ENCODE measurements at regions not wholly inside any gene's neighbourhood (a gene's known extent, or its start where the extent isn't known, plus 50 kb on each side); places are given as distances from the start of the nearest gene placed in this dataset.

- no peak overlapping the region for H3K27ac ChIP-seq
- H3K36me3 ChIP-seq, result no peaks in the 10 kb centered on the region
- H3K4me1 ChIP-seq, result no peaks in the 10 kb centered on the region
- no peaks in the 10 kb centered on the region for H3K27me3 ChIP-seq
- intact Hi-C loops (cut with DNase I; ENCODE audit: low total_unique reads), result no loop called here
- no peak overlapping the region for H3K4me3 ChIP-seq
- no peaks in the 10 kb centered on the region for H3K9me3 ChIP-seq
- DNase-seq (ENCODE audit: low spot score in 2 of 2), result no peak
- no peak for TF ChIP-seq POLR2A (IDR thresholded peaks at IDR 0.05)
Measured at GRCh38 chr16:76943921-76944320, 247.1 kb upstream of the MON1B start.

GRCh38 chr16:76946879-76947278, 244.1 kb upstream of the MON1B start:
- Histone ChIP-seq H3K36me3 (no peaks in the 10 kb centered on the region), H3K27ac (no peak overlapping the region), H3K9me3 (peaks cover 0 to 4% of the 10 kb centered on the region in 2 donors), H3K27me3 (no peaks in the 10 kb centered on the region), H3K4me3 (no peak overlapping the region), H3K4me1 (no peaks in the 10 kb centered on the region)
- intact Hi-C loops (cut with DNase I; ENCODE audit: low total_unique reads), result no loop called here
- TF ChIP-seq POLR2A (IDR thresholded peaks at IDR 0.05) (no peak), POLR2AphosphoS5 (IDR thresholded peaks at IDR 0.05) (no peak), CTCF (IDR thresholded peaks at IDR 0.05) (no peak)
- DNase-seq (ENCODE audit: low spot score in 2 of 2), result no peak

- no peaks in the 10 kb centered on the region for H3K4me1 ChIP-seq
- H3K4me3 ChIP-seq, result no peak overlapping the region
- H3K27me3 ChIP-seq, result no peaks in the 10 kb centered on the region
- H3K9me3 ChIP-seq, result peaks cover 0 to 4% of the 10 kb centered on the region in 2 donors
- H3K27ac ChIP-seq, result no peak overlapping the region
- TF ChIP-seq POLR2A (IDR thresholded peaks at IDR 0.05) (no peak), POLR2AphosphoS5 (IDR thresholded peaks at IDR 0.05) (no peak), CTCF (IDR thresholded peaks at IDR 0.05) (no peak)
- DNase-seq (ENCODE audit: low spot score in 2 of 2), result no peak
- H3K36me3 ChIP-seq, result no peaks in the 10 kb centered on the region
- intact Hi-C loops (cut with DNase I; ENCODE audit: low total_unique reads), result no loop called here
Measured at GRCh38 chr16:76947749-76948148, 243.2 kb upstream of the MON1B start.

DNA sequence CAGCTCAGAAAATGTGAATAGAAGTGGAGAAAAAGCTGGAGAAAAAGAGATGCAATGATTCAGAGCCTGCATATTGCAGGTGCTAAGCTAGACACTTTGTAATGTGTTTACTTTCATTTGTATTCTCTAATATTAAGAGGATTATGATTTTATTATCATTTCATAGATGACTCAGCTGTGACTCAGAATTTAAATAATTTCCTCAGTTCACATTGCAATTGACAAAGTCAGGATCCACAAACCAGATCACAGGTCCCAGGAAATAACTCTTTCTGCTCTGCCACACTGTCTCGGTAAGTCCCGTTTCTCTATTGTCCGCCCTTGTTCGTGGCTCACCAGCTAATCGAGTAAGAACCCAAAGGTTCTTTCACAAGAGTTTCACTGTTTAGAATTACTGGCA, 235.4 kb upstream of the MON1B start:
- Histone ChIP-seq H3K27me3 (no peaks in the 10 kb centered on the region), H3K36me3 (no peaks in the 10 kb centered on the region), H3K9me3 (peaks cover 4 to 6% of the 10 kb centered on the region in 2 donors), H3K4me3 (no peak overlapping the region), H3K4me1 (no peaks in the 10 kb centered on the region), H3K27ac (no peak overlapping the region)
- intact Hi-C loops (cut with DNase I; ENCODE audit: low total_unique reads), result loop anchor here (10.0 kb wide), 1 partner anchor 571 kb away; no protein-coding TSS in a partner anchor
- no peak for DNase-seq (ENCODE audit: low spot score in 2 of 2)
- TF ChIP-seq POLR2A (IDR thresholded peaks at IDR 0.05), result no peak
- TF ChIP-seq CTCF (IDR thresholded peaks at IDR 0.05), result no peak
- no peak for TF ChIP-seq POLR2AphosphoS5 (IDR thresholded peaks at IDR 0.05)

- Histone ChIP-seq H3K9me3 (peaks cover 0 to 6% of the 10 kb centered on the region in 2 donors), H3K27me3 (no peaks in the 10 kb centered on the region), H3K4me1 (no peaks in the 10 kb centered on the region), H3K27ac (no peak overlapping the region), H3K4me3 (no peak overlapping the region), H3K36me3 (no peaks in the 10 kb centered on the region)
- TF ChIP-seq POLR2AphosphoS5 (IDR thresholded peaks at IDR 0.05) (no peak), CTCF (IDR thresholded peaks at IDR 0.05) (no peak), POLR2A (IDR thresholded peaks at IDR 0.05) (no peak)
- intact Hi-C loops (cut with DNase I; ENCODE audit: low total_unique reads), result loop anchor here (10.0 kb wide), 1 partner anchor 572 kb away; no protein-coding TSS in a partner anchor
- DNase-seq (ENCODE audit: low spot score in 2 of 2), result no peak
Measured at GRCh38 chr16:76956394-76956793, 234.6 kb upstream of the MON1B start.

DNA sequence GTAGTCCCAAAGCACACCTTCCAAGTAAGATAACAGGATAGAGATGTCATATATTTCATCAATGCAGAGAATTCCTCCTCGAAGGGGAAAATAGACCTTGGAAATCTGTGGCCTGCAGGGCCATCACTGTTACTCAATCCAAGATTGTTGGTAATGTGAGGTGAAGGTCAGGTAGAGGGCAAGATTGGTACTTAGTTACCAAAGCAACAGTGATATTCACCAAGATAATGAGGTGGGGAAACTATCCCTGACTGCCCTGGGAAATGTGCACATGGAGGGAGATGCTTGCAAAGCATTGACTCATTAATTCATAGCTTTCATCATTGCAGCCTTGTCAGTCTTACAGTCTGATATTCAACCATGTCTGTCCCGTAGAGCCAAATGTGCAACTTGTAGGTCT, 234.1 kb upstream of the MON1B start:
- TF ChIP-seq CTCF (IDR thresholded peaks at IDR 0.05) (no peak), POLR2A (IDR thresholded peaks at IDR 0.05) (no peak), POLR2AphosphoS5 (IDR thresholded peaks at IDR 0.05) (no peak)
- H3K9me3 ChIP-seq, result peaks cover 0 to 6% of the 10 kb centered on the region in 2 donors
- H3K27ac ChIP-seq, result no peak overlapping the region
- H3K36me3 ChIP-seq, result no peaks in the 10 kb centered on the region
- DNase-seq (ENCODE audit: low spot score in 2 of 2), result no peak
- no peaks in the 10 kb centered on the region for H3K27me3 ChIP-seq
- no peaks in the 10 kb centered on the region for H3K4me1 ChIP-seq
- intact Hi-C loops (cut with DNase I; ENCODE audit: low total_unique reads), result loop anchor here (10.0 kb wide), 1 partner anchor 572 kb away; no protein-coding TSS in a partner anchor
- H3K4me3 ChIP-seq, result no peak overlapping the region

Data from breast epithelium (tissue), 4 donors.